ENCODE measurements at regions not wholly inside any gene's neighbourhood (a gene's known extent, or its start where the extent isn't known, plus 50 kb on each side); places are given as distances from the start of the nearest gene placed in this dataset.

- TF ChIP-seq CTCF (IDR thresholded peaks at IDR 0.05; ENCODE audit: low read depth, low read length) (no peak), POLR2A (IDR thresholded peaks at IDR 0.05; ENCODE audit: extremely low read depth, insufficient read length) (no peak)
These were observed 99.8 kb downstream of the SNX5 start for GRCh38 chr20:17868700-17869231.
